ENCODE measurements at regions not wholly inside any gene's neighbourhood (a gene's known extent, or its start where the extent isn't known, plus 50 kb on each side); places are given as distances from the start of the nearest gene placed in this dataset.
"Not testable (repeated sequence)": the region's sequence is repeated elsewhere in the genome, so short reads cannot be mapped to it uniquely, and the experiment has no call there.

- DNase-seq, result no peak
These were observed 123.6 kb upstream of the ANK3 start for GRCh38 chr10:60513281-60513680.

GRCh38 chr10:60511477-60512229, 122.0 kb upstream of the ANK3 start:
- DNase-seq, result no peak

GRCh38 chr10:60508831-60509230, 119.2 kb upstream of the ANK3 start:
- peak; percentile 10 for DNase-seq

- DNase-seq, result peak; percentile 73
These were observed 118.4 kb upstream of the ANK3 start for GRCh38 chr10:60508037-60508436.

- DNase-seq, result no peak
These were observed 112.9 kb upstream of the ANK3 start for GRCh38 chr10:60502621-60503020.

GRCh38 chr10:60498985-60499384, 109.3 kb upstream of the ANK3 start:
- DNase-seq, result no peak

- no peak for DNase-seq
These were observed 107.7 kb upstream of the ANK3 start for GRCh38 chr10:60497364-60497763.

- DNase-seq, result no peak
These were observed 106.5 kb upstream of the ANK3 start for GRCh38 chr10:60496181-60496580.

GRCh38 chr10:60495338-60496055, 105.8 kb upstream of the ANK3 start:
- peak; percentile 12 for DNase-seq

- DNase-seq, result no peak
These were observed 105.1 kb upstream of the ANK3 start for GRCh38 chr10:60494774-60495173.

GRCh38 chr10:60491162-60491561, 101.5 kb upstream of the ANK3 start:
- no peak for DNase-seq

GRCh38 chr10:60490013-60490412, 100.3 kb upstream of the ANK3 start:
- DNase-seq, result no peak

- DNase-seq, result no peak
These were observed 98.5 kb upstream of the ANK3 start for GRCh38 chr10:60488111-60488669.

GRCh38 chr10:60487543-60487942, 97.9 kb upstream of the ANK3 start:
- no peak for DNase-seq

GRCh38 chr10:60485025-60485424, 95.3 kb upstream of the ANK3 start:
- no peak for DNase-seq

GRCh38 chr10:60480865-60481563, 91.3 kb upstream of the ANK3 start:
- DNase-seq, result no peak

GRCh38 chr10:60479305-60480020, 89.8 kb upstream of the ANK3 start:
- no peak for DNase-seq

GRCh38 chr10:60476451-60476850, 86.8 kb upstream of the ANK3 start:
- no peak for DNase-seq

- DNase-seq, result no peak
These were observed 83.9 kb upstream of the ANK3 start for GRCh38 chr10:60473557-60473956.

- no peak for DNase-seq
These were observed 80.4 kb upstream of the ANK3 start for GRCh38 chr10:60470091-60470490.

GRCh38 chr10:60469147-60469546, 79.5 kb upstream of the ANK3 start:
- DNase-seq, result not testable (repeated sequence)

GRCh38 chr10:60467202-60467546, 77.5 kb upstream of the ANK3 start:
- DNase-seq, result no peak
